Hepatocyte (in vitro differentiated cells): ENCODE measurements at regions not wholly inside any gene's neighbourhood (a gene's known extent, or its start where the extent isn't known, plus 50 kb on each side); places are given as distances from the start of the nearest gene placed in this dataset.

Source experiments
- EZH2 ChIP-seq: fragments of 200-600 bp; sonication (generic); IDR thresholded peaks from 2 replicates; pipeline ENCODE4 v1.6.1; 2016; ENCODE audit warnings: antibody characterized with exemption, mild to moderate bottlenecking, borderline replicate concordance
- EZH2phosphoT487 ChIP-seq: fragments of 200-600 bp; sonication (generic); IDR thresholded peaks from one replicate; pipeline ENCODE4 v1.6.1; 2018; ENCODE audit warnings: antibody characterized with exemption, mild to moderate bottlenecking, low read depth, moderate library complexity; ENCODE audit not compliant: unreplicated experiment, severe bottlenecking
- TF ChIP-seq, protein P1 (sequence below): fragments of 200-600 bp; sonication (generic); IDR thresholded peaks from 2 replicates; pipeline ENCODE4 v1.5.1; 2016; ENCODE audit warnings: antibody characterized with exemption, mild to moderate bottlenecking; ENCODE audit not compliant: poor library complexity

DNA sequence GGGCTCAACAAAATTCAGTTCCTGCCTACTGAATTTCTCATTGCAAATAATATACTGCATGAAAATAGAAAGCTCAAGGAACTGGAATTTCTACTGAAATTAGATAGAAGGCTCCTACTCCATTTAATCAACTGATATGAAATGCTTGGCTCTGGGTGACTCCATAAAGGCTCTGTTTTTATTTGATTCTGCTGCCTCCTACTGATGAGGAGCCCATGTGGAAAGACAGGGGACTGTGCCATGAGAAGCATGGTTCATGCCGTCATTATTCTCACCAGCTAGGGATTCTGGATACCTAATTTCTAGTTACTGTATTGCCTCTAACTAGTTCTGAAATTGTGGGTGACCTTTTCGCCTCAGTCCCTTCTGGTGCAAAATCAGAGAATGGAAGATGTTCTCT, 366.2 kb upstream of the DPH6 start:
- TF ChIP-seq, protein P1, sequence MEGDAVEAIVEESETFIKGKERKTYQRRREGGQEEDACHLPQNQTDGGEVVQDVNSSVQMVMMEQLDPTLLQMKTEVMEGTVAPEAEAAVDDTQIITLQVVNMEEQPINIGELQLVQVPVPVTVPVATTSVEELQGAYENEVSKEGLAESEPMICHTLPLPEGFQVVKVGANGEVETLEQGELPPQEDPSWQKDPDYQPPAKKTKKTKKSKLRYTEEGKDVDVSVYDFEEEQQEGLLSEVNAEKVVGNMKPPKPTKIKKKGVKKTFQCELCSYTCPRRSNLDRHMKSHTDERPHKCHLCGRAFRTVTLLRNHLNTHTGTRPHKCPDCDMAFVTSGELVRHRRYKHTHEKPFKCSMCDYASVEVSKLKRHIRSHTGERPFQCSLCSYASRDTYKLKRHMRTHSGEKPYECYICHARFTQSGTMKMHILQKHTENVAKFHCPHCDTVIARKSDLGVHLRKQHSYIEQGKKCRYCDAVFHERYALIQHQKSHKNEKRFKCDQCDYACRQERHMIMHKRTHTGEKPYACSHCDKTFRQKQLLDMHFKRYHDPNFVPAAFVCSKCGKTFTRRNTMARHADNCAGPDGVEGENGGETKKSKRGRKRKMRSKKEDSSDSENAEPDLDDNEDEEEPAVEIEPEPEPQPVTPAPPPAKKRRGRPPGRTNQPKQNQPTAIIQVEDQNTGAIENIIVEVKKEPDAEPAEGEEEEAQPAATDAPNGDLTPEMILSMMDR = no peak
- TF ChIP-seq EZH2phosphoT487 = no peak
- TF ChIP-seq EZH2 = no peak
